ENCODE measurements at regions not wholly inside any gene's neighbourhood (a gene's known extent, or its start where the extent isn't known, plus 50 kb on each side); places are given as distances from the start of the nearest gene placed in this dataset.

- TF ChIP-seq CTCF (IDR thresholded peaks at IDR 0.05) (no peak), EP300 (IDR thresholded peaks at IDR 0.05) (no peak)
Observed at GRCh38 chr14:61889914-61890351, 127.7 kb downstream of the SNAPC1 start.
